ENCODE measurements at regions not wholly inside any gene's neighbourhood (a gene's known extent, or its start where the extent isn't known, plus 50 kb on each side); places are given as distances from the start of the nearest gene placed in this dataset.

DNA sequence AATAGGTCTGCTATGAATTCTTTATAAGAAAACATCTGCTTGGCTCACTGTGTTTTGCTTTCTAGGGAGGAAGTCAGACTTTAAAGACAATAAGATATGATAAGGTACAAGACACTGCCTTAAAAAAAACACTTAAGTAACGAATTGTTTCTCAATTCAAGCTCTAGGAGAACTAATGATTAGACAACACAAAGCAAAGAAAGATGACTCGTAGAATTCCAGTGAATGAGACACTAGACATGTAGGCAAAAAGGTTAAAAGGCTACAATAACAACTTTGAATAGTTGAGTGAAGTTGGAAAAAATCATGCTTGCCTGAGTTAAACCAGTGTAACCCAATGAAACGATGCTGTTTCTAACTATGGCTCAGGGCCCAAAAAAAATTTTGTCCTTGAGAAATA lies 344.4 kb upstream of the ACTRT1 start:
- TF ChIP-seq EZH2phosphoT487 (IDR thresholded peaks at IDR 0.05; ENCODE audit: low read length) (no peak), EZH2 (optimal IDR thresholded peaks at IDR 0.05; ENCODE audit: low read depth, low read length) (no peak)
- TF ChIP-seq, protein P1, sequence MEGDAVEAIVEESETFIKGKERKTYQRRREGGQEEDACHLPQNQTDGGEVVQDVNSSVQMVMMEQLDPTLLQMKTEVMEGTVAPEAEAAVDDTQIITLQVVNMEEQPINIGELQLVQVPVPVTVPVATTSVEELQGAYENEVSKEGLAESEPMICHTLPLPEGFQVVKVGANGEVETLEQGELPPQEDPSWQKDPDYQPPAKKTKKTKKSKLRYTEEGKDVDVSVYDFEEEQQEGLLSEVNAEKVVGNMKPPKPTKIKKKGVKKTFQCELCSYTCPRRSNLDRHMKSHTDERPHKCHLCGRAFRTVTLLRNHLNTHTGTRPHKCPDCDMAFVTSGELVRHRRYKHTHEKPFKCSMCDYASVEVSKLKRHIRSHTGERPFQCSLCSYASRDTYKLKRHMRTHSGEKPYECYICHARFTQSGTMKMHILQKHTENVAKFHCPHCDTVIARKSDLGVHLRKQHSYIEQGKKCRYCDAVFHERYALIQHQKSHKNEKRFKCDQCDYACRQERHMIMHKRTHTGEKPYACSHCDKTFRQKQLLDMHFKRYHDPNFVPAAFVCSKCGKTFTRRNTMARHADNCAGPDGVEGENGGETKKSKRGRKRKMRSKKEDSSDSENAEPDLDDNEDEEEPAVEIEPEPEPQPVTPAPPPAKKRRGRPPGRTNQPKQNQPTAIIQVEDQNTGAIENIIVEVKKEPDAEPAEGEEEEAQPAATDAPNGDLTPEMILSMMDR (IDR thresholded peaks at IDR 0.05; ENCODE audit: low read length) = no peak
